ENCODE measurements at regions not wholly inside any gene's neighbourhood (a gene's known extent, or its start where the extent isn't known, plus 50 kb on each side); places are given as distances from the start of the nearest gene placed in this dataset.

DNA sequence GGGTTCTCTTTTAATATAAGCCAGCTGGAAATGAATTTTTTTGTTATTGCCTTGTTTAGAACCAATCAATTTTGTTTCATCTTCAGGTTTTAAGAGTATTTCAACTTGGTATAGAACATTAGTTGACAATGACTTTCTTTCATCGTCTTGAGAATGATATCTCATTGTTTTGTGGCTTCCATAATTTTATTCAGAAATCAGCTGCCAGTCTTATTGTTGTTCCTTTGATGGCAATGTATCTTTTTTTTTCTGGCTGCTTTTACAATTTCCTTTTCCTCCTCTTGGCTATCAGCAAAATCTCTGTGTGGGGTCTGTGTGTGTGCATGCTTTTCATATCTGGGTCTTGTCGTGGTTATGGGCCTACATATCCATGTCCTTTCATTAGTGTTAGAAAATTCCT, 1536.4 kb upstream of the TENM3 start:
- TF ChIP-seq CTCF (IDR thresholded peaks at IDR 0.05; ENCODE audit: low read depth, low read length): no peak
- no peaks in the 10 kb centered on the region for H3K36me3 ChIP-seq
- no peaks in the 10 kb centered on the region for H3K27me3 ChIP-seq (ENCODE audit: insufficient read depth, low read depth, severe bottlenecking)
- no peak overlapping the region for H3K4me3 ChIP-seq (ENCODE audit: low read depth, low read length)
- H3K9me3 ChIP-seq (ENCODE audit: severe bottlenecking): peaks cover 7% of the 10 kb centered on the region
- no peak overlapping the region for H3K27ac ChIP-seq
- no peak for DNase-seq

DNA sequence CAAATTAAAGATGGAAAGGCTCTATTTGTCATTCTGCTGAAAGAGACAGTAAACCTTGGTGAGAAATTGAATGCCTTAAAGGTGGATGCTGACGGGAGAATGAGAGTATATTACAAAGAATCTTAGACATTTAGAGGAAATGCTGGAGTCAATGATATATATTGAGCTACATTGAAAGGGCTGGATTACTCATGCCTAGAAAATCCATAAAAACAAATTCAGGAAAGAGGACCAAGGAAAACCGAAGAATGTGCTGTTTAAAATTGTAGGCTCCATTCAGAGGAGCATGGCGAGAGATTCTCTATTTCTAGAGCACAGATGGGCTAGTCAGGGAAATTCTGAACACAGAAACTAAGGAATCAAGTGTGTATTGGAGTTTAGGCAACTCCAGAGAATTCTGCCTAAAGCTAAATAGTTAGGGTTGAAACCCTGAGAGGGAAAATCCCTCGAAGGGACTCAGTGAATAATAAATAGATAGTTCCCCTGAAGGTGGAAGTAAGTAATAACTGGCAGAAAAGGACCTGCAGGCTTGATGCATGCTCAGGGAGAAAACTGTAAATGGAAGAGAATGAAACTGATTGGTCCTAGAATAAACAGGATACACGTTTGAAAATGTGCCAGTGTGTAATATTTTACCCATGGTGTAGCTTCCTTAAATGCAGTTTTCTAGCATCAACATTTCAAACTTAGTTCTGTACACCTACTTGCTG, 1532.4 kb upstream of the TENM3 start:
- Histone ChIP-seq H3K4me3 (ENCODE audit: low read depth, low read length) (no peak overlapping the region), H3K27ac (no peak overlapping the region), H3K36me3 (no peaks in the 10 kb centered on the region), H3K27me3 (ENCODE audit: insufficient read depth, low read depth, severe bottlenecking) (no peaks in the 10 kb centered on the region), H3K9me3 (ENCODE audit: severe bottlenecking) (peaks cover 7% of the 10 kb centered on the region)
- DNase-seq: no peak
- no peak for TF ChIP-seq CTCF (IDR thresholded peaks at IDR 0.05; ENCODE audit: low read depth, low read length)

DNA sequence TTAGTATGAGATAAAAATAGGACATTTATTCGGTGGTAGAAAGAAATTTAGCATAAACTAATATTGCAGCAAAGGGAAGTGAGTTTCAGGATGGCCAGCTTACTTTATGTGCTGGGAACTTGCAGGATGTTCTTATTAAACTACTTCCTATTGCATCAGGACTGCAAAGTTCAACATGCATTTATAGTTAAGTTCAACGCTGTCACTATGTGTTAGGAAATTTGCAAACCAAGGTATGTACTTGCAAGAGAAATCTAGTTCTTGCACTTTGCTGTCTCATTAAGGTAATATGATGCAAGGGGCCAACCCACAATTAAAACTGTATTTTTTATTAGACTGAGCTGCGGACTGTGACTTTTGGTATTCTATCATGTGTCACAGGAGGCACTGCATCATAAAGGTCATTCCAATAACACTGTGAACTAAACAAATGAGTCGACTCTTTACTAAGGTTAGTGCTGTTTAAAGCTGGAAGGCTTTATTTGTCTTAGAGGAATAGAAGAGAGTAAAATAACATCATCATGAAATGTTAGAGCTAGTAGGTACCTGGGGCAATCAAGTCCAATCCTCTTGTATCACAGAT, 1525.7 kb upstream of the TENM3 start:
- Histone ChIP-seq H3K27me3 (ENCODE audit: insufficient read depth, low read depth, severe bottlenecking) (no peaks in the 10 kb centered on the region), H3K9me3 (ENCODE audit: severe bottlenecking) (no peaks in the 10 kb centered on the region), H3K27ac (no peak overlapping the region), H3K4me3 (ENCODE audit: low read depth, low read length) (no peak overlapping the region), H3K36me3 (no peaks in the 10 kb centered on the region)
- no peak for TF ChIP-seq CTCF (IDR thresholded peaks at IDR 0.05; ENCODE audit: low read depth, low read length)
- no peak for DNase-seq

DNA sequence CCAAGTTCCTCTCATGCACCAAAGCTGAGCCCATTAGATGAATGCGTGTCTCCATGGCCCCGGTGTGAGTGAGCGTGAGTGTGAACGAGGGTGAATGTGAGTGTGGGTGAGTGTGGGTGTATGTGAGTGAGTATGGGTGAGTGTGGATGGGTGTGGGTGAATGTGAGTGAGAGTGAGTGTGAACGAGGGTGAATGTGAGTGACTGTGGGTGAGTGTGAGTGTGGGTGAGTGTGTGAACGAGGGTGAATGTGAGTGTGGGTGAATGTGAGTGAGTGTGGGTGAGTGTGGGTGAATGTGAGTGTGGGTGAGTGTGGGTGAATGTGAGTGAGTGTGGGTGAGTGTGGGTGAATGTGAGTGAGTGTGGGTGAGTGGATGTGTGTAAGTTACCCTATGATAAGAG, 1521.8 kb upstream of the TENM3 start:
- Histone ChIP-seq H3K27me3 (ENCODE audit: insufficient read depth, low read depth, severe bottlenecking) (no peaks in the 10 kb centered on the region), H3K4me3 (ENCODE audit: low read depth, low read length) (no peak overlapping the region), H3K9me3 (ENCODE audit: severe bottlenecking) (no peaks in the 10 kb centered on the region), H3K36me3 (no peaks in the 10 kb centered on the region), H3K27ac (no peak overlapping the region)
- no peak for DNase-seq
- no peak for TF ChIP-seq CTCF (IDR thresholded peaks at IDR 0.05; ENCODE audit: low read depth, low read length)

DNA sequence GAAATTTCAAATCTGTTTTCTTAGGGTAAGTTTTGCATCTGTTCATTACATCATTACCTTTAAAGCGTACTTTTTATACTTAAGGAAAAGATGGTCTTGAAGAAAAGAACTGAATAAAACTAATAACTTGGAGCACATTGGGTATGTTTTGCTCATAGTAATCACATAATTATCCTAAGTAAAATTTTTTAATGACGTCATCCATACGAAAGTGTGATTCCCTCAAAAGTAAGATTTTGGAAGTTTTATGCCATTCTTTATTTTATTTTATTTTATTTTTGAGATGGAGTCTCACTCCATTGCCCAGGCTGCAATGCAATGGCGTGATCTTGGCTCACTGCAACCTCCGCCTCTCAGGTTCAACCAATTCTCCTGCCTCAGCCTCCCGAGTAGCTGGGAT, 1516.6 kb upstream of the TENM3 start:
- Histone ChIP-seq H3K4me3 (ENCODE audit: low read depth, low read length) (no peak overlapping the region), H3K36me3 (no peaks in the 10 kb centered on the region), H3K27ac (no peak overlapping the region), H3K27me3 (ENCODE audit: insufficient read depth, low read depth, severe bottlenecking) (no peaks in the 10 kb centered on the region), H3K9me3 (ENCODE audit: severe bottlenecking) (no peaks in the 10 kb centered on the region)
- TF ChIP-seq CTCF (IDR thresholded peaks at IDR 0.05; ENCODE audit: low read depth, low read length): no peak
- DNase-seq: no peak

- Histone ChIP-seq H3K27me3 (ENCODE audit: insufficient read depth, low read depth, severe bottlenecking) (no peaks in the 10 kb centered on the region), H3K36me3 (no peaks in the 10 kb centered on the region), H3K9me3 (ENCODE audit: severe bottlenecking) (no peaks in the 10 kb centered on the region), H3K4me3 (ENCODE audit: low read depth, low read length) (no peak overlapping the region), H3K27ac (no peak overlapping the region)
- no peak for DNase-seq
- TF ChIP-seq CTCF (IDR thresholded peaks at IDR 0.05; ENCODE audit: low read depth, low read length): no peak
Measured at GRCh38 chr4:180727478-180727877, 1515.7 kb upstream of the TENM3 start.
